Tibial nerve (tissue), 3 donors: ENCODE measurements at regions not wholly inside any gene's neighbourhood (a gene's known extent, or its start where the extent isn't known, plus 50 kb on each side); places are given as distances from the start of the nearest gene placed in this dataset.

ENCODE experiments used
- POLR2A ChIP-seq, 2 donors: fragments of 450-650 bp; IDR thresholded peaks; one replicate each; pipeline ENCODE4 v1.6.1; 2017; ENCODE audit warnings: antibody characterized with exemption in 2 of 2, mild to moderate bottlenecking in 2 of 2, moderate library complexity in 2 of 2
- TF ChIP-seq, protein P1 (sequence below), 5 experiments: fragments of 200-600 bp in 3 of 5; fragments of 450-650 bp in 2 of 5; sonication (generic) in 3 of 5; IDR thresholded peaks; one replicate each; pipeline ENCODE4 v1.5.1; 2016 to 2019; ENCODE audit warnings: antibody characterized with exemption in 5 of 5, mild to moderate bottlenecking in 3 of 5, moderate library complexity in 2 of 5

DNA sequence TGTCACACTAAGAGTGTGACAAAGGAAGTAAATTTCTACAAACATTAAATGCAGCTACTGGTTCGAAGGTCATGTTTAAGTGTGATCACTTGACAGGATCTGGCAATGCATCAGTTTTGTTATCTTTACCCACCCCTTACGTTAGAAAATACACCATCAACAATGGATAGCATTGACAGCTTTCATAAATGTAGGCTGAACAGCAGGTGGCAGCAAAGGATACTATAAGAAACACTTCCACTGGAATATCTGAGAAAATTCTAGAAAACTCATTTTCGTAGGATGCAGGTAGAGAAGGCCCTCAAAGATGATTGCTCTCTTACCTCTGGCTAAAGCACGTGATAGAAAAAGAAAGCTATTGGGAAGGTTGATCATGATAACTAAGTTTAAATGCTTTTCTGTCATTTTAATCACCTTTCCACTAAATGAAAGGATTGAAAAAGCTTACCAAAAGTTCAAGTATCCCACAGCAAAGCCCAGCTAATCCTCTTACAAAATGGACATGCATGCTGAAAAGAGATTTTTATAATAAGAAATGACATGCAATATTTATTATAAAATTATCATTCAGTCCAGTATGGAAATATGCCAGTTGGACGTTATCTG lies 292.5 kb downstream of the PARP8 start:
- TF ChIP-seq, protein P1, sequence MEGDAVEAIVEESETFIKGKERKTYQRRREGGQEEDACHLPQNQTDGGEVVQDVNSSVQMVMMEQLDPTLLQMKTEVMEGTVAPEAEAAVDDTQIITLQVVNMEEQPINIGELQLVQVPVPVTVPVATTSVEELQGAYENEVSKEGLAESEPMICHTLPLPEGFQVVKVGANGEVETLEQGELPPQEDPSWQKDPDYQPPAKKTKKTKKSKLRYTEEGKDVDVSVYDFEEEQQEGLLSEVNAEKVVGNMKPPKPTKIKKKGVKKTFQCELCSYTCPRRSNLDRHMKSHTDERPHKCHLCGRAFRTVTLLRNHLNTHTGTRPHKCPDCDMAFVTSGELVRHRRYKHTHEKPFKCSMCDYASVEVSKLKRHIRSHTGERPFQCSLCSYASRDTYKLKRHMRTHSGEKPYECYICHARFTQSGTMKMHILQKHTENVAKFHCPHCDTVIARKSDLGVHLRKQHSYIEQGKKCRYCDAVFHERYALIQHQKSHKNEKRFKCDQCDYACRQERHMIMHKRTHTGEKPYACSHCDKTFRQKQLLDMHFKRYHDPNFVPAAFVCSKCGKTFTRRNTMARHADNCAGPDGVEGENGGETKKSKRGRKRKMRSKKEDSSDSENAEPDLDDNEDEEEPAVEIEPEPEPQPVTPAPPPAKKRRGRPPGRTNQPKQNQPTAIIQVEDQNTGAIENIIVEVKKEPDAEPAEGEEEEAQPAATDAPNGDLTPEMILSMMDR (IDR thresholded peaks at IDR 0.05), result peak; percentile 18 to 58 (median 28)
- no peak for TF ChIP-seq POLR2A (IDR thresholded peaks at IDR 0.05)
